ENCODE measurements at regions not wholly inside any gene's neighbourhood (a gene's known extent, or its start where the extent isn't known, plus 50 kb on each side); places are given as distances from the start of the nearest gene placed in this dataset.

GRCh38 chr5:164824671-164825070 lies 1319.3 kb downstream of the MAT2B start:
- intact Hi-C loops (cut with micrococcal nuclease) = no loop called here
- no peaks in the 10 kb centered on the region for H3K9me3 ChIP-seq (ENCODE audit: control extremely low read depth in 1 of 3, control insufficient read depth in 2 of 3, insufficient read depth in 1 of 3, low read length in 2 of 3)
- Mint-ChIP-seq H3K4me3 (no peak overlapping the region), H3K27me3 (no peaks in the 10 kb centered on the region), H3K4me1 (no peaks in the 10 kb centered on the region), H3K9me3 (ENCODE audit: insufficient read depth) (no peaks in the 10 kb centered on the region), H3K27ac (no peak overlapping the region)
- ATAC-seq (ENCODE audit: low read depth) (no peak), DNase-seq (no peak)
- H3K4me1 ChIP-seq (ENCODE audit: control insufficient read depth in 2 of 2, insufficient read depth in 2 of 2, low read length in 2 of 2) = no peaks in the 10 kb centered on the region
- ChIA-PET POLR2A (no interaction called here), CTCF (no interaction called here)
- no peak overlapping the region for H3K9ac ChIP-seq (ENCODE audit: low read length)
- WGBS (ENCODE audit: insufficient coverage) = 97% methylated on average over 4 of the region's 6 CpGs
- no peak overlapping the region for H3K4me3 ChIP-seq (ENCODE audit: control extremely low read depth in 1 of 5, extremely low read depth in 1 of 5, insufficient read depth in 1 of 5, low read depth in 2 of 5, low read length in 4 of 5)
- no peak overlapping the region for H3K27ac ChIP-seq (ENCODE audit: low read length in 2 of 2)
- no peak overlapping the region for H3K4me2 ChIP-seq (replicated peaks; ENCODE audit: low read depth, low read length, poor library complexity, severe bottlenecking)
- TF ChIP-seq CTCF (IDR thresholded peaks at IDR 0.05) = no peak
- TF ChIP-seq EZH2 (IDR thresholded peaks at IDR 0.05; ENCODE audit: borderline replicate concordance, insufficient read depth, low read depth, low read length, poor library complexity, severe bottlenecking) = no peak
- no peaks in the 10 kb centered on the region for H3K79me2 ChIP-seq (ENCODE audit: control insufficient read depth, insufficient read depth, low read length)
- H2AFZ ChIP-seq (ENCODE audit: insufficient read depth, low read depth, low read length, poor library complexity, severe bottlenecking) = no peak overlapping the region
- no peaks in the 10 kb centered on the region for H4K20me1 ChIP-seq (ENCODE audit: control insufficient read depth, insufficient read depth, low read length, poor library complexity, severe bottlenecking)
- H3K36me3 ChIP-seq (replicated peaks in 1 of 2; ENCODE audit: control extremely low read depth in 1 of 2, control insufficient read depth in 1 of 2, extremely low read depth in 1 of 2, insufficient read depth in 2 of 2, low read length in 1 of 2) = no peaks in the 10 kb centered on the region
- H3K27me3 ChIP-seq (replicated peaks in 1 of 4; ENCODE audit: control extremely low read depth in 1 of 4, control insufficient read depth in 3 of 4, insufficient read depth in 4 of 4, low read length in 3 of 4) = no peaks in the 10 kb centered on the region

- no peak overlapping the region for H2AFZ ChIP-seq (ENCODE audit: insufficient read depth, low read depth, low read length, poor library complexity, severe bottlenecking)
- H3K9me3 Mint-ChIP-seq (ENCODE audit: insufficient read depth) = no peaks in the 10 kb centered on the region
- H3K27me3 ChIP-seq (replicated peaks in 1 of 4; ENCODE audit: control extremely low read depth in 1 of 4, control insufficient read depth in 3 of 4, insufficient read depth in 4 of 4, low read length in 3 of 4) = no peaks in the 10 kb centered on the region
- no peaks in the 10 kb centered on the region for H3K9me3 ChIP-seq (ENCODE audit: control extremely low read depth in 1 of 3, control insufficient read depth in 2 of 3, insufficient read depth in 1 of 3, low read length in 2 of 3)
- H3K27ac ChIP-seq (ENCODE audit: low read length in 2 of 2) = no peak overlapping the region
- CTCF ChIA-PET = no interaction called here
- intact Hi-C loops (cut with micrococcal nuclease) = no loop called here
- POLR2A ChIA-PET = no interaction called here
- no peak for DNase-seq
- no peak for ATAC-seq (ENCODE audit: low read depth)
- H3K4me1 ChIP-seq (ENCODE audit: control insufficient read depth in 2 of 2, insufficient read depth in 2 of 2, low read length in 2 of 2) = no peaks in the 10 kb centered on the region
- H3K4me3 ChIP-seq (ENCODE audit: control extremely low read depth in 1 of 5, extremely low read depth in 1 of 5, insufficient read depth in 1 of 5, low read depth in 2 of 5, low read length in 4 of 5) = no peak overlapping the region
- no peak overlapping the region for H3K4me2 ChIP-seq (replicated peaks; ENCODE audit: low read depth, low read length, poor library complexity, severe bottlenecking)
- H3K27me3 Mint-ChIP-seq = no peaks in the 10 kb centered on the region
- H3K4me1 Mint-ChIP-seq = no peaks in the 10 kb centered on the region
- no peak overlapping the region for H3K4me3 Mint-ChIP-seq
- no peaks in the 10 kb centered on the region for H3K36me3 ChIP-seq (replicated peaks in 1 of 2; ENCODE audit: control extremely low read depth in 1 of 2, control insufficient read depth in 1 of 2, extremely low read depth in 1 of 2, insufficient read depth in 2 of 2, low read length in 1 of 2)
- no peak overlapping the region for H3K9ac ChIP-seq (ENCODE audit: low read length)
- H3K27ac Mint-ChIP-seq = no peak overlapping the region
- no peak for TF ChIP-seq CTCF (IDR thresholded peaks at IDR 0.05)
- TF ChIP-seq EZH2 (IDR thresholded peaks at IDR 0.05; ENCODE audit: borderline replicate concordance, insufficient read depth, low read depth, low read length, poor library complexity, severe bottlenecking) = no peak
- WGBS (ENCODE audit: insufficient coverage) = no CpG with 5 or more reads among the region's 6 CpGs
- no peaks in the 10 kb centered on the region for H4K20me1 ChIP-seq (ENCODE audit: control insufficient read depth, insufficient read depth, low read length, poor library complexity, severe bottlenecking)
- H3K79me2 ChIP-seq (ENCODE audit: control insufficient read depth, insufficient read depth, low read length) = no peaks in the 10 kb centered on the region
Measured at GRCh38 chr5:164832516-164832915, 1327.1 kb downstream of the MAT2B start.
